ENCODE measurements at regions not wholly inside any gene's neighbourhood (a gene's known extent, or its start where the extent isn't known, plus 50 kb on each side); places are given as distances from the start of the nearest gene placed in this dataset.

DNA sequence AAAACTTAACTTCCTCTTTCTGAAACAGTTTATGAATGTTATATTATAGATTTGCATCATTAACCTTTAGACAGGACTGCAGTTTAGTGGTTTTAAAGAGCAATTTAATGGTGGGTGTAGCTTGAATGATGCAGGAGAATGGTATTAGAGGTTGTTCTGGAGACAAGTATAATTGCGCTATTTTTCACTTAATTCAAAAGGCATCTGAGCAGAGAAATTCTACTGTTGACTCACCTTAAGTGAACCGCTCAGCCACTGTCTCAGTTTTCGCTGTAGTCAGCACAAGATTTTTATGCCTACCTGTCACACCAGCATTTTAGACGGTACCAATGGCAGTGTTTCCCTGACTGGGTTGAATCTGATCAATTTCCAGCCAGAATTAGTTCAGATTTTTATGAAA lies 348.8 kb upstream of the DCBLD2 start:
- no peaks in the 10 kb centered on the region for H3K36me3 ChIP-seq (ENCODE audit: insufficient read depth, low read length)
- Mint-ChIP-seq H3K27me3 (no peaks in the 10 kb centered on the region), H3K4me3 (no peak overlapping the region), H3K4me1 (ENCODE audit: low read depth) (no peaks in the 10 kb centered on the region), H3K9me3 (no peaks in the 10 kb centered on the region), H3K27ac (no peak overlapping the region), H3K36me3 (ENCODE audit: low read depth) (no peaks in the 10 kb centered on the region)
- no peaks in the 10 kb centered on the region for H3K4me1 ChIP-seq (ENCODE audit: insufficient read depth, low read length)
- no peak for DNase-seq
- no peak for TF ChIP-seq CTCF (IDR thresholded peaks at IDR 0.05)
- ATAC-seq (ENCODE audit: poor library complexity): no peak
- intact Hi-C loops (cut with DNase I, micrococcal nuclease): no loop called here
- no peaks in the 10 kb centered on the region for H3K9me3 ChIP-seq (ENCODE audit: control insufficient read depth in 1 of 2, insufficient read depth in 1 of 2, low read length in 2 of 2)
- CTCF ChIA-PET: no interaction called here
- no peak overlapping the region for H3K27ac ChIP-seq (ENCODE audit: low read depth in 1 of 2, low read length in 2 of 2)
- POLR2A ChIA-PET: no interaction called here
- H3K4me3 ChIP-seq (ENCODE audit: low read length): no peak overlapping the region
- no peaks in the 10 kb centered on the region for H3K27me3 ChIP-seq (ENCODE audit: control insufficient read depth in 1 of 2, insufficient read depth in 2 of 2, low read length in 2 of 2)

DNA sequence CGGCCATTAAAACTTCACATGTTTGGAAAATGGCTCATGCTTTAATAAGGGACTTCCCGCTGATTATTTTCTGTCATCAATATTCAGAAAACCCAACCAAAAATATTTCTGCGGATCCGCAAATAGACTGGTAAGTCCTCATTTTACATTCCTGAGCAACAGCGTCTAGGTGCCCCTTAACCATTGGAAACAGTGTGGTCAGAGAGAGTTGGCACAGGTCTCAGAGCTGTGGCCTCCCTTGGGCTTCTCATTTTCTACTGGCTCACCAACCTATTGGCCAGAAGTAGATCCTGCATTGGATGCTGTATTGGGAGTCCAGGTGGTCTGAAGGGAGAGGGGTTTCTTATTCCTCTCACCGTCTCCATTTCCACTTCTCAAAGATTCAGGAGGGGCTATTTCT lies 348.1 kb upstream of the DCBLD2 start:
- no peak overlapping the region for H3K4me3 Mint-ChIP-seq
- ChIA-PET POLR2A (no interaction called here), CTCF (no interaction called here)
- Histone ChIP-seq H3K27ac (ENCODE audit: low read depth in 1 of 2, low read length in 2 of 2) (no peak overlapping the region), H3K4me1 (ENCODE audit: insufficient read depth, low read length) (no peaks in the 10 kb centered on the region), H3K4me3 (ENCODE audit: low read length) (no peak overlapping the region), H3K36me3 (ENCODE audit: insufficient read depth, low read length) (no peaks in the 10 kb centered on the region), H3K9me3 (ENCODE audit: control insufficient read depth in 1 of 2, insufficient read depth in 1 of 2, low read length in 2 of 2) (no peaks in the 10 kb centered on the region), H3K27me3 (ENCODE audit: control insufficient read depth in 1 of 2, insufficient read depth in 2 of 2, low read length in 2 of 2) (no peaks in the 10 kb centered on the region)
- TF ChIP-seq CTCF (IDR thresholded peaks at IDR 0.05): no peak
- DNase-seq: no peak
- intact Hi-C loops (cut with DNase I, micrococcal nuclease): no loop called here
- H3K27ac Mint-ChIP-seq: no peak overlapping the region
- H3K36me3 Mint-ChIP-seq (ENCODE audit: low read depth): no peaks in the 10 kb centered on the region
- no peaks in the 10 kb centered on the region for H3K4me1 Mint-ChIP-seq (ENCODE audit: low read depth)
- H3K27me3 Mint-ChIP-seq: no peaks in the 10 kb centered on the region
- no peaks in the 10 kb centered on the region for H3K9me3 Mint-ChIP-seq
- no peak for ATAC-seq (ENCODE audit: poor library complexity)

GRCh38 chr3:99248913-99249312 lies 347.4 kb upstream of the DCBLD2 start:
- no peaks in the 10 kb centered on the region for H3K4me1 ChIP-seq (ENCODE audit: insufficient read depth, low read length)
- no peak for DNase-seq
- H3K27me3 ChIP-seq (ENCODE audit: control insufficient read depth in 1 of 2, insufficient read depth in 2 of 2, low read length in 2 of 2): no peaks in the 10 kb centered on the region
- Mint-ChIP-seq H3K9me3 (no peaks in the 10 kb centered on the region), H3K27ac (no peak overlapping the region), H3K4me3 (no peak overlapping the region), H3K36me3 (ENCODE audit: low read depth) (no peaks in the 10 kb centered on the region), H3K4me1 (ENCODE audit: low read depth) (no peaks in the 10 kb centered on the region), H3K27me3 (no peaks in the 10 kb centered on the region)
- H3K4me3 ChIP-seq (ENCODE audit: low read length): no peak overlapping the region
- intact Hi-C loops (cut with DNase I, micrococcal nuclease): no loop called here
- ChIA-PET CTCF (no interaction called here), POLR2A (no interaction called here)
- no peak for ATAC-seq (ENCODE audit: poor library complexity)
- H3K27ac ChIP-seq (ENCODE audit: low read depth in 1 of 2, low read length in 2 of 2): no peak overlapping the region
- H3K36me3 ChIP-seq (ENCODE audit: insufficient read depth, low read length): no peaks in the 10 kb centered on the region
- no peaks in the 10 kb centered on the region for H3K9me3 ChIP-seq (ENCODE audit: control insufficient read depth in 1 of 2, insufficient read depth in 1 of 2, low read length in 2 of 2)
- TF ChIP-seq CTCF (IDR thresholded peaks at IDR 0.05): no peak

All from CD4-positive, alpha-beta T cell (primary cell).